Central memory CD8-positive, alpha-beta T cell (primary cell): ENCODE measurements at regions not wholly inside any gene's neighbourhood (a gene's known extent, or its start where the extent isn't known, plus 50 kb on each side); places are given as distances from the start of the nearest gene placed in this dataset.

Experiments used
- ATAC-seq: fragments of 150-1000 bp; cut with Tn5 transposase; replicated peaks from 2 replicates; pipeline ENCODE4 v1.10.0; 2022; ENCODE audit warnings: mild to moderate bottlenecking, moderate FRiP score, moderate number of reproducible peaks; ENCODE audit not compliant: poor library complexity, severe bottlenecking; ENCODE audit errors: extremely low read depth
- DNase-seq, 2 donors: peaks; one replicate each; pipeline ENCODE4 v3.0.0; 2021; ENCODE audit warnings: low spot score in 2 of 2
- H3K27ac Mint-ChIP-seq: one replicate; pipeline ENCODE4 v1.8.0; 2022; ENCODE audit warnings: low read depth, mild to moderate bottlenecking, moderate library complexity, mixed read lengths
- H3K27me3 Mint-ChIP-seq: one replicate; pipeline ENCODE4 v1.8.0; 2022; ENCODE audit warnings: mixed read lengths
- H3K36me3 Mint-ChIP-seq: one replicate; pipeline ENCODE4 v1.8.0; 2022; ENCODE audit warnings: mild to moderate bottlenecking, moderate library complexity, mixed read lengths; ENCODE audit not compliant: insufficient read depth
- H3K4me1 Mint-ChIP-seq: one replicate; pipeline ENCODE4 v1.8.0; 2022; ENCODE audit warnings: mixed read lengths
- H3K4me3 Mint-ChIP-seq: one replicate; pipeline ENCODE4 v1.8.0; 2022; ENCODE audit warnings: mild to moderate bottlenecking, moderate library complexity, mixed read lengths
- H3K9me3 Mint-ChIP-seq: one replicate; pipeline ENCODE4 v1.8.0; 2022; ENCODE audit warnings: mixed read lengths

DNA sequence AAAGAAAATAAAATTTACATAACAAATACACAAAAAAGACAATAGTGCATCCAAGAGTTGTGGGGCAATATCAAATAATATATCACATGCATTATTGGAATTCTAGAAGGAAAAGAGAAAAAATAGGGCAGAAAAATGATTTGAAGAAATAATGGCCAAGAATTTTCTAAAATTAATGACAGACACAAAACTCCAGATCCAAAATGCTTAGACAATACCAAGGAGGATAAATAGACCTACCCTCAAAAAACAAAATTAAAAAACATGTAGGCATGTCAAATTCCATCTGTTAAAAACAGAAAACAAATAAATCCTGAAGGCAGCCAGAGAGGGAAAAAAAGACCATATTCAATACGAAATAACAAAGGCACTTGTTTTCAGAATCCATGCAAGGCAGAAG lies 191.5 kb upstream of the ZNF536 start:
- no peak for ATAC-seq
- Mint-ChIP-seq H3K27ac (no peak overlapping the region), H3K36me3 (no peaks in the 10 kb centered on the region), H3K27me3 (peaks cover 40% of the 10 kb centered on the region), H3K9me3 (peaks cover 25% of the 10 kb centered on the region), H3K4me3 (no peak overlapping the region), H3K4me1 (no peaks in the 10 kb centered on the region)
- no peak for DNase-seq

DNA sequence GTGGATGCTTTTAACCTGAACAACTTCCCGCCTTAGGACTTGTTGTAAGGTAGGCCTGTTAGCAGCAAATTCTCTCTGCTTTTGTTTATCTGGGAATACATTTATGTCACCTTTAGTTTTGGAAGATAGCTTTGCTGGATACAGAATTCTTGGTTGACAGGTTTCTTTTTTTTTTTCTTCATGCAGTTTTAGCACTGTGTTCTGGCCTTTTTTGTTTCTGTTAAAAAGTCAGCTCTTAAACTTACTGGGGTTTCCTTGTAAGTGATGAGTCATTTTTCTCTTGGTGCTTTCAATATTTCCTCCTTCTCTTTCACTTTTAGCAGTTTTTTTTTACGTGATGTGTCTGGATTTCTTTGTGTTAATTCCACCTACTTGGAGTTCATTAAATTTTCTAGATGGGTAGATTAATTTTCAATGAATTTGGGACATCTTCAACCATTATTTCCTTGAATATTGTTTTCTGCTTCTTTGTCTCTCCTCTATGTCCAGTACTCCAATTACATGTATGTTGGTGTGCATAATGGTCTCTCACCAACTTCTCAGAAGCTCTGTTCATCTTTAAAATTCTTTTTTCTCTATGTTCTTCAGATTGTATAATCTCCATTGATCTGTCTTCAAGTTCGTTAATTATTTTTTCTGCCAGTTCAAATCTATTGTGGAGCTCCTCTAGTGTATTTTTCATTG lies 188.2 kb upstream of the ZNF536 start:
- Mint-ChIP-seq H3K27ac (no peak overlapping the region), H3K27me3 (peaks cover 11% of the 10 kb centered on the region), H3K9me3 (peaks cover 31% of the 10 kb centered on the region), H3K4me1 (no peaks in the 10 kb centered on the region), H3K4me3 (no peak overlapping the region), H3K36me3 (no peaks in the 10 kb centered on the region)
- no peak for DNase-seq
- ATAC-seq = no peak

DNA sequence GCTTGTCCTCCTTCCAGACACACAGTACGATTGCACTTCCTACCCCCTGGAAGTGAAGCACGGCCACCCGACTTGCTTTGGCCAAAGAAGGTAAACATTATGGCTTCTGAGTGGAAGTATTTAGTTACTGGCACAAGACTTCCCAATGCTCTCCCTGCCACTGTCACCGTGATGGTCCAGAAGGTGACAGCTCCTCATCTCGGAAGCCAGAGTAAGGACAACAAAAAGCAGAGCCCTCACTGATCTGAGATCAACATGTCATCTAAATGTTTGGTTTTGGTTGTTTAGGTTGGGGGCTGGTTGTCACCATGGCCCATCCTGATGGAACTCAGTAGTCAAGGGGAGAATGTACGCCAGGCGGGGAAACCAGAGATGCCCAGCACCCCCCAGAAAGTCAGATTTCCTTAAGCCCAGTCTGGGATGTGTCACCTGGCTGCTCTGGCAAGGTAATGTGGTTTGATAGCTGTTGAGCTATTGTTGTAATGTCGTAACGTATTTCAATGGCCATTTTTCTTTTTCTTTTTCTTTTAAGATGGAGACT lies 170.1 kb upstream of the ZNF536 start:
- H3K27ac Mint-ChIP-seq = no peak overlapping the region
- peaks cover 11% of the 10 kb centered on the region for H3K27me3 Mint-ChIP-seq
- DNase-seq = no peak
- no peaks in the 10 kb centered on the region for H3K36me3 Mint-ChIP-seq
- no peaks in the 10 kb centered on the region for H3K4me1 Mint-ChIP-seq
- H3K4me3 Mint-ChIP-seq = no peak overlapping the region
- ATAC-seq = no peak
- no peaks in the 10 kb centered on the region for H3K9me3 Mint-ChIP-seq

DNA sequence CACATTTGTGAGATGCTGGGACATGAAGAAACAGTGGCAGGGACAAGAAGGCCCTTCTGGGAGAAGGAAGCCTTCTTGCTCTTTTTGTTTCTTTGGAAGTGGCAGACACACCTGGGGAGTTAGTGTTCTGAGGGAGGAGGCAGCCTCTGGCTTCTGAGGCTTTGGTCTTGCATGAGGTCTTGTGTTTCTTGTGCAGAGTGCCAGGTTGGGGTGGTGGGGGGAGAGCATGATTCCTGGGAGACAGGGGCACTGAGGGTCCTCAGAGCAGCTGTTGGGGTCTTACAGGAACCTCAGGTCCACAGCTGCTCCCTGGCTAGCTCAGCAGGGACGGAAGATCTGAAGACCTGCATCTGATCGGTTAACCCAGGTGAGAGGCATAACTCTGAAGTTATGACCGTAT lies 167.5 kb upstream of the ZNF536 start:
- DNase-seq = no peak
- Mint-ChIP-seq H3K4me1 (no peaks in the 10 kb centered on the region), H3K36me3 (no peaks in the 10 kb centered on the region), H3K9me3 (no peaks in the 10 kb centered on the region), H3K4me3 (no peak overlapping the region), H3K27ac (no peak overlapping the region), H3K27me3 (peaks cover 11% of the 10 kb centered on the region)
- ATAC-seq = no peak

DNA sequence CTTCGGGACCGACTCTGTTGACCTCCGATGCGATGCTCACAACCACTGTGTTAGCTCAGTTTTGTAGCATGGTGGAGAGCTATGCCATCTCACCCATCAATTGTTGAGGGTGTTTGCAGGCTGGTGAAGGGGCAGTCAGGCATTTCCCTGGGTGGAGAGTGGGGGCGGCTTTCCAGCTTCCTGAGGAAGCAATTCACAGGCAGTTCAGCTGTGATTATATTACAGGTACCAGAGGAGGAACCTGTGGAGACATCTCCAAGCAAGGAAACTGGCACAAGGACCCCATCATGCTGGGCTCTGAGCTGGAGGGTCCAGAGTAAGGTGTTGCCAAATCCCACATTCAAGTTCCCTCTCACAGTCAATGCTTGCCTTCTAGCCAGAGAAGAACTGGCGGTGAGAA lies 166.0 kb upstream of the ZNF536 start:
- H3K36me3 Mint-ChIP-seq = no peaks in the 10 kb centered on the region
- ATAC-seq (no peak), DNase-seq (no peak)
- no peaks in the 10 kb centered on the region for H3K4me1 Mint-ChIP-seq
- no peak overlapping the region for H3K27ac Mint-ChIP-seq
- H3K27me3 Mint-ChIP-seq = peaks cover 11% of the 10 kb centered on the region
- no peaks in the 10 kb centered on the region for H3K9me3 Mint-ChIP-seq
- no peak overlapping the region for H3K4me3 Mint-ChIP-seq

- Mint-ChIP-seq H3K4me3 (no peak overlapping the region), H3K36me3 (no peaks in the 10 kb centered on the region), H3K9me3 (no peaks in the 10 kb centered on the region), H3K27ac (no peak overlapping the region), H3K27me3 (peaks cover 11% of the 10 kb centered on the region), H3K4me1 (no peaks in the 10 kb centered on the region)
- DNase-seq (no peak), ATAC-seq (no peak)
Observed at GRCh38 chr19:30207357-30207756, 164.8 kb upstream of the ZNF536 start.

GRCh38 chr19:30208436-30209060 lies 163.6 kb upstream of the ZNF536 start:
- H3K27me3 Mint-ChIP-seq = peaks cover 23% of the 10 kb centered on the region
- no peaks in the 10 kb centered on the region for H3K36me3 Mint-ChIP-seq
- H3K4me3 Mint-ChIP-seq = no peak overlapping the region
- no peak overlapping the region for H3K27ac Mint-ChIP-seq
- H3K4me1 Mint-ChIP-seq = no peaks in the 10 kb centered on the region
- ATAC-seq (no peak), DNase-seq (no peak)
- no peaks in the 10 kb centered on the region for H3K9me3 Mint-ChIP-seq

GRCh38 chr19:30209617-30210600 lies 162.3 kb upstream of the ZNF536 start:
- no peak overlapping the region for H3K27ac Mint-ChIP-seq
- ATAC-seq (no peak), DNase-seq (no peak)
- no peaks in the 10 kb centered on the region for H3K36me3 Mint-ChIP-seq
- peaks cover 22% of the 10 kb centered on the region for H3K27me3 Mint-ChIP-seq
- no peaks in the 10 kb centered on the region for H3K4me1 Mint-ChIP-seq
- no peak overlapping the region for H3K4me3 Mint-ChIP-seq
- H3K9me3 Mint-ChIP-seq = no peaks in the 10 kb centered on the region

- no peak overlapping the region for H3K4me3 Mint-ChIP-seq
- H3K9me3 Mint-ChIP-seq = no peaks in the 10 kb centered on the region
- ATAC-seq = no peak
- no peaks in the 10 kb centered on the region for H3K4me1 Mint-ChIP-seq
- DNase-seq = no peak
- no peaks in the 10 kb centered on the region for H3K36me3 Mint-ChIP-seq
- peaks cover 39% of the 10 kb centered on the region for H3K27me3 Mint-ChIP-seq
- H3K27ac Mint-ChIP-seq = no peak overlapping the region
Observed at GRCh38 chr19:30212574-30212973, 159.6 kb upstream of the ZNF536 start.

DNA sequence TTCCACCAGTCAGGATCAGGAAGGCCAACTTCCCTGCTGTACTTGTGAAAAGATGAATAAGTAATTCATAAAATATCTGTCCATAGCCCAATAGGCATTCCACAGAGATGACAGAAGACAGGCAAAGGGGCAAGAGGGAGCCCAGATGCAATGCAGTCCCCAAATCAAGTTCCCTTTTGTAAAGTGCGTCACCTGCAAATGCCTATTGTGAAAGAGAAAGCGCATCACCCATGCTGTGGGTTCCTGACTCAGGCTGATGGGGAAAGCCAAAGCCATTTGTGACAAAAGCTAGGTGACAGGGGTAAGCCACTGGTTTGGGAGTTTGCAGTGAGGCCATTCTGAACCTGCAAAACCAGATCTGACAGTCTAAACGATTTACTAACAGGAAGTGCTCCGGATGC lies 157.5 kb upstream of the ZNF536 start:
- Mint-ChIP-seq H3K27ac (no peak overlapping the region), H3K9me3 (no peaks in the 10 kb centered on the region), H3K4me3 (no peak overlapping the region), H3K36me3 (no peaks in the 10 kb centered on the region), H3K4me1 (no peaks in the 10 kb centered on the region), H3K27me3 (peaks cover 52% of the 10 kb centered on the region)
- ATAC-seq (no peak), DNase-seq (no peak)

GRCh38 chr19:30215248-30215647 lies 156.9 kb upstream of the ZNF536 start:
- DNase-seq (no peak), ATAC-seq (no peak)
- no peak overlapping the region for H3K4me3 Mint-ChIP-seq
- no peaks in the 10 kb centered on the region for H3K36me3 Mint-ChIP-seq
- no peak overlapping the region for H3K27ac Mint-ChIP-seq
- peaks cover 58% of the 10 kb centered on the region for H3K27me3 Mint-ChIP-seq
- no peaks in the 10 kb centered on the region for H3K4me1 Mint-ChIP-seq
- no peaks in the 10 kb centered on the region for H3K9me3 Mint-ChIP-seq

GRCh38 chr19:30216453-30216852 lies 155.7 kb upstream of the ZNF536 start:
- ATAC-seq = no peak
- H3K27ac Mint-ChIP-seq = no peak overlapping the region
- H3K36me3 Mint-ChIP-seq = no peaks in the 10 kb centered on the region
- no peaks in the 10 kb centered on the region for H3K4me1 Mint-ChIP-seq
- no peak for DNase-seq
- no peak overlapping the region for H3K4me3 Mint-ChIP-seq
- H3K9me3 Mint-ChIP-seq = no peaks in the 10 kb centered on the region
- peaks cover 70% of the 10 kb centered on the region for H3K27me3 Mint-ChIP-seq
